Upper lobe of left lung (tissue), 4 donors: ENCODE measurements at regions not wholly inside any gene's neighbourhood (a gene's known extent, or its start where the extent isn't known, plus 50 kb on each side); places are given as distances from the start of the nearest gene placed in this dataset.

Experiments
- EP300 ChIP-seq, 4 donors: sonication (generic); formaldehyde crosslinking; IDR thresholded peaks; one replicate each; pipeline ENCODE4 v1.5.1; 2017; ENCODE audit warnings: antibody characterized with exemption in 4 of 4, control low read depth in 2 of 4
- POLR2A ChIP-seq, 4 donors: fragments of 450-650 bp; IDR thresholded peaks; one replicate each; pipeline ENCODE4 v1.5.1; 2016 to 2017; ENCODE audit warnings: antibody characterized with exemption in 4 of 4, mild to moderate bottlenecking in 2 of 4
- TF ChIP-seq, protein P1 (sequence below), 6 experiments: fragments of 450-650 bp in 4 of 6; fragments of 200-600 bp in 2 of 6; sonication (generic) in 2 of 6; IDR thresholded peaks; one replicate each; pipeline ENCODE4 v1.5.1; 2016 to 2019; ENCODE audit warnings: antibody characterized with exemption in 6 of 6

DNA sequence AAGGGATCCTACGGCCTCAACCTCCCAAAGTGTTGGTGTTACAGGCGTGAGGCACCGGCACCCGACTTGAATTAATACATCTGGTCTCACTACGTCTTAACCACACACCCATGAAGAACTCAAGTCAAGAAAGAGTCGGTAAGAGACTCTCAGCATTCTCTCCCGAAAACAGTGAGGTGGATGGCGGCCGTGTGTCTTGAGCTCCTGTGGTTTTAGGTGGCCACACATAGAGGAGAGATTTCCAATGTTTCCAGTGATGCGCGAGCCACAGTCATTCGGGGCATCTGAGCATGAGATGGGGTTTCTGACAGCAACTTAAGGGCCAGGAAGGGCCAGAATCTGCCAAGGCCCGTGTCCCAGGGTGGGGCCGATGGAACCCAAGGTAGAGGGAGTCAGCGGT lies 766.4 kb upstream of the DEFB115 start:
- TF ChIP-seq, protein P1, sequence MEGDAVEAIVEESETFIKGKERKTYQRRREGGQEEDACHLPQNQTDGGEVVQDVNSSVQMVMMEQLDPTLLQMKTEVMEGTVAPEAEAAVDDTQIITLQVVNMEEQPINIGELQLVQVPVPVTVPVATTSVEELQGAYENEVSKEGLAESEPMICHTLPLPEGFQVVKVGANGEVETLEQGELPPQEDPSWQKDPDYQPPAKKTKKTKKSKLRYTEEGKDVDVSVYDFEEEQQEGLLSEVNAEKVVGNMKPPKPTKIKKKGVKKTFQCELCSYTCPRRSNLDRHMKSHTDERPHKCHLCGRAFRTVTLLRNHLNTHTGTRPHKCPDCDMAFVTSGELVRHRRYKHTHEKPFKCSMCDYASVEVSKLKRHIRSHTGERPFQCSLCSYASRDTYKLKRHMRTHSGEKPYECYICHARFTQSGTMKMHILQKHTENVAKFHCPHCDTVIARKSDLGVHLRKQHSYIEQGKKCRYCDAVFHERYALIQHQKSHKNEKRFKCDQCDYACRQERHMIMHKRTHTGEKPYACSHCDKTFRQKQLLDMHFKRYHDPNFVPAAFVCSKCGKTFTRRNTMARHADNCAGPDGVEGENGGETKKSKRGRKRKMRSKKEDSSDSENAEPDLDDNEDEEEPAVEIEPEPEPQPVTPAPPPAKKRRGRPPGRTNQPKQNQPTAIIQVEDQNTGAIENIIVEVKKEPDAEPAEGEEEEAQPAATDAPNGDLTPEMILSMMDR (IDR thresholded peaks at IDR 0.05): no peak
- TF ChIP-seq POLR2A (IDR thresholded peaks at IDR 0.05) (no peak), EP300 (IDR thresholded peaks at IDR 0.05) (no peak)
